ENCODE measurements at regions not wholly inside any gene's neighbourhood (a gene's known extent, or its start where the extent isn't known, plus 50 kb on each side); places are given as distances from the start of the nearest gene placed in this dataset.

DNA sequence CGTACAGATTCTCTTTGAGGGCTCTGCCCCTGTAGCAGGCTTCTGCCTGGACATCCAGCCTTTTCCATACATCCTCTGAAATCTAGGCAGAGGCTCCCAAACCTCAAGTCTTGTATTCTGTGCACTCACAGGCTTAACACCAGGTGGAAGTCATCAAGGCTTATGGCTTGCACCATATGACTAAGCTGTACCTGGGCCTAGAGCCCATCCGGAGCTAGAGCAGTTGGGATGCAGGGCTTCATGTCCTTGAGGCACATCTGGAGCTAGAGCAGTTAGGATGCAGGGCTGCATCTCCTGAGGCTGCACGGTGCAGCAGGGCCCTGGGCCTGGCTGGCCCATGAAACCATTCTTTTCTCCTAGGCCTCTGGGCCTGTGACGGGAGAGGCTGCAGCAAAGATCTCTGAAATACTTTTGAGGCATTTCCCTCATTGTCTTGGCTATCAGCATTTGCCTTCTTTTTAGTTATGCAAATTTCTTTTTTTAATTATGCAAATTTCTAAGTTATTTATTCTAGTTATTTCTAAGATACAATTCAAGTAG lies 98.7 kb downstream of the CD24 start:
- POLR2A ChIA-PET = no interaction called here
- TF ChIP-seq JUND (IDR thresholded peaks at IDR 0.05) (no peak), EZH2phosphoT487 (IDR thresholded peaks at IDR 0.05; ENCODE audit: borderline replicate concordance, low read depth) (no peak), GATA2 (CRISPR knock-in tag; IDR thresholded peaks at IDR 0.05) (no peak), GABPA (IDR thresholded peaks at IDR 0.05; ENCODE audit: low read depth) (no peak), FOSL2 (IDR thresholded peaks at IDR 0.05; ENCODE audit: borderline replicate concordance, low read depth) (no peak)
- TF ChIP-seq, protein P1, sequence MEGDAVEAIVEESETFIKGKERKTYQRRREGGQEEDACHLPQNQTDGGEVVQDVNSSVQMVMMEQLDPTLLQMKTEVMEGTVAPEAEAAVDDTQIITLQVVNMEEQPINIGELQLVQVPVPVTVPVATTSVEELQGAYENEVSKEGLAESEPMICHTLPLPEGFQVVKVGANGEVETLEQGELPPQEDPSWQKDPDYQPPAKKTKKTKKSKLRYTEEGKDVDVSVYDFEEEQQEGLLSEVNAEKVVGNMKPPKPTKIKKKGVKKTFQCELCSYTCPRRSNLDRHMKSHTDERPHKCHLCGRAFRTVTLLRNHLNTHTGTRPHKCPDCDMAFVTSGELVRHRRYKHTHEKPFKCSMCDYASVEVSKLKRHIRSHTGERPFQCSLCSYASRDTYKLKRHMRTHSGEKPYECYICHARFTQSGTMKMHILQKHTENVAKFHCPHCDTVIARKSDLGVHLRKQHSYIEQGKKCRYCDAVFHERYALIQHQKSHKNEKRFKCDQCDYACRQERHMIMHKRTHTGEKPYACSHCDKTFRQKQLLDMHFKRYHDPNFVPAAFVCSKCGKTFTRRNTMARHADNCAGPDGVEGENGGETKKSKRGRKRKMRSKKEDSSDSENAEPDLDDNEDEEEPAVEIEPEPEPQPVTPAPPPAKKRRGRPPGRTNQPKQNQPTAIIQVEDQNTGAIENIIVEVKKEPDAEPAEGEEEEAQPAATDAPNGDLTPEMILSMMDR (IDR thresholded peaks at IDR 0.05) = no peak
- 31% methylated on average over 4 of the region's 4 CpGs for WGBS (ENCODE audit: low lambda C conversion rate)

DNA sequence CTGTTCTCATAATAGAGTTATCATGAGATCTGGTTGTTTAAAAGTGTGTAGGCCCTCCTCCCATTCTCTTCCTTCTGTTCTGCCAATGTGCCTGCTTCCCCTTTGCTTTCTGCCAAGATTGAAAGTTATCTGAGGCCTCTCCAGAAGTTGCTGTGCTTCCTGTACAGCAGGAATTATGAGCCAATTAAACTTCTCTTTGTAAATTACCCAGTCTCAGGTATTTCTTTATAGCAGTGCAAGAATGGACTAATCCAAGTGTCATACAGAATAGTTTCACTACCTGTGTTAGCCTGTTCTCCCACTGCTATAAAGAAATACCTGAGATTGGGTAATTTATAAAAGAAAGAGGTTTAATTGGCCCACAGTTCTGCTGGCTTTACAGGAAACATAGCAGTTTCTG lies 100.0 kb downstream of the CD24 start:
- Histone ChIP-seq H3K4me1 (ENCODE audit: control insufficient read depth in 1 of 2, insufficient read depth in 2 of 2, low read depth in 1 of 2, low read length in 1 of 2) (peaks cover 0 to 3% of the 10 kb centered on the region in 2 experiments; a peak in 1 of 4 replicates), H3K4me2 (no peak overlapping the region), H3K36me3 (replicated peaks in 1 of 2; ENCODE audit: control insufficient read depth in 1 of 2, insufficient read depth in 2 of 2, low read length in 1 of 2) (no peaks in the 10 kb centered on the region), H3K79me2 (ENCODE audit: insufficient read depth) (no peaks in the 10 kb centered on the region), H3F3A (replicated peaks; ENCODE audit: insufficient read depth) (no peaks in the 10 kb centered on the region), H3K9ac (no peak overlapping the region), H3K27me3 (ENCODE audit: insufficient read depth) (no peaks in the 10 kb centered on the region), H3K27ac (ENCODE audit: low read depth in 2 of 2, low read length in 1 of 2) (no peak overlapping the region), H2AFZ (ENCODE audit: low read depth) (no peak overlapping the region), H4K20me1 (ENCODE audit: insufficient read depth) (no peaks in the 10 kb centered on the region), H3K4me3 (ENCODE audit: low read depth in 2 of 2, low read length in 1 of 2) (no peak overlapping the region), H3K9me2 (no peaks in the 10 kb centered on the region), H3K9me3 (no peaks in the 10 kb centered on the region)
- ChIA-PET POLR2A (no interaction called here), CTCF (no interaction called here)
- TF ChIP-seq NFIC (IDR thresholded peaks at IDR 0.05; ENCODE audit: borderline replicate concordance) = no peak
- TF ChIP-seq SIN3A (IDR thresholded peaks at IDR 0.05; ENCODE audit: borderline replicate concordance, low read depth, low read length) = no peak
- TF ChIP-seq FOSL2 (IDR thresholded peaks at IDR 0.05; ENCODE audit: borderline replicate concordance, low read depth) = no peak
- TF ChIP-seq TAF1 (IDR thresholded peaks at IDR 0.05; ENCODE audit: borderline replicate concordance, low read depth, low read length) = no peak
- TF ChIP-seq RFX5 (IDR thresholded peaks at IDR 0.05; ENCODE audit: low read length) = no peak
- TF ChIP-seq CHD2 (IDR thresholded peaks at IDR 0.05; ENCODE audit: low read length, partially characterized antibody) = no peak
- TF ChIP-seq, protein P1 (IDR thresholded peaks at IDR 0.05) = no peak
- no peak for TF ChIP-seq GATA2 (CRISPR knock-in tag; IDR thresholded peaks at IDR 0.05)
- no peak for TF ChIP-seq GABPA (IDR thresholded peaks at IDR 0.05; ENCODE audit: low read depth)
- no peak for TF ChIP-seq RXRA (IDR thresholded peaks at IDR 0.05; ENCODE audit: borderline replicate concordance, low read depth)
- no peak for TF ChIP-seq RAD21 (IDR thresholded peaks at IDR 0.05; ENCODE audit: low read length)
- TF ChIP-seq, protein P2, sequence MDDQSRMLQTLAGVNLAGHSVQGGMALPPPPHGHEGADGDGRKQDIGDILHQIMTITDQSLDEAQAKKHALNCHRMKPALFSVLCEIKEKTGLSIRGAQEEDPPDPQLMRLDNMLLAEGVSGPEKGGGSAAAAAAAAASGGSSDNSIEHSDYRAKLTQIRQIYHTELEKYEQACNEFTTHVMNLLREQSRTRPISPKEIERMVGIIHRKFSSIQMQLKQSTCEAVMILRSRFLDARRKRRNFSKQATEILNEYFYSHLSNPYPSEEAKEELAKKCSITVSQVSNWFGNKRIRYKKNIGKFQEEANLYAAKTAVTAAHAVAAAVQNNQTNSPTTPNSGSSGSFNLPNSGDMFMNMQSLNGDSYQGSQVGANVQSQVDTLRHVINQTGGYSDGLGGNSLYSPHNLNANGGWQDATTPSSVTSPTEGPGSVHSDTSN (IDR thresholded peaks at IDR 0.05) = no peak
- TF ChIP-seq RCOR1 (IDR thresholded peaks at IDR 0.05; ENCODE audit: low read length) = no peak
- TF ChIP-seq MEF2A (IDR thresholded peaks at IDR 0.05; ENCODE audit: borderline replicate concordance, low read depth) = no peak
- no peak for TF ChIP-seq EP300 (IDR thresholded peaks at IDR 0.05; ENCODE audit: borderline replicate concordance in 1 of 2, low read depth in 1 of 2, low read length in 1 of 2)
- DNase-seq = no peak

More for the DNA sequence above, 98.7 kb downstream of the CD24 start:
- H3K79me2 ChIP-seq (ENCODE audit: insufficient read depth) = no peaks in the 10 kb centered on the region
- H3K27me3 ChIP-seq (ENCODE audit: insufficient read depth) = no peaks in the 10 kb centered on the region
- no peak overlapping the region for H3K4me2 ChIP-seq
- H3K4me3 ChIP-seq (ENCODE audit: low read depth in 2 of 2, low read length in 1 of 2) = no peak overlapping the region; a peak in 1 of 4 replicates
- H4K20me1 ChIP-seq (ENCODE audit: insufficient read depth) = no peaks in the 10 kb centered on the region
- DNase-seq = no peak
- H3F3A ChIP-seq (replicated peaks; ENCODE audit: insufficient read depth) = no peaks in the 10 kb centered on the region
- CTCF ChIA-PET = no interaction called here
- H3K4me1 ChIP-seq (ENCODE audit: control insufficient read depth in 1 of 2, insufficient read depth in 2 of 2, low read depth in 1 of 2, low read length in 1 of 2) = peaks cover 0 to 3% of the 10 kb centered on the region in 2 experiments; a peak in 1 of 4 replicates
- no peaks in the 10 kb centered on the region for H3K9me3 ChIP-seq
- no peak overlapping the region for H2AFZ ChIP-seq (ENCODE audit: low read depth)
- H3K9me2 ChIP-seq = no peaks in the 10 kb centered on the region
- no peaks in the 10 kb centered on the region for H3K36me3 ChIP-seq (replicated peaks in 1 of 2; ENCODE audit: control insufficient read depth in 1 of 2, insufficient read depth in 2 of 2, low read length in 1 of 2)
- no peak overlapping the region for H3K9ac ChIP-seq
- H3K27ac ChIP-seq (ENCODE audit: low read depth in 2 of 2, low read length in 1 of 2) = no peak overlapping the region
